NCI-H1105 (cell line): ENCODE measurements at regions not wholly inside any gene's neighbourhood (a gene's known extent, or its start where the extent isn't known, plus 50 kb on each side); places are given as distances from the start of the nearest gene placed in this dataset.

Experiments used
- DNase-seq: peaks from one replicate; lab custom pipeline; 2025; lab: John Stamatoyannopoulos, UW

- DNase-seq, result no peak
Measured at GRCh38 chr3:68306571-68306970, 625.8 kb downstream of the TAFA4 start.

- no peak for DNase-seq
Measured at GRCh38 chr3:68295457-68295856, 636.9 kb downstream of the TAFA4 start.

GRCh38 chr3:68290333-68290732, 635.9 kb upstream of the SUCLG2 start:
- no peak for DNase-seq

GRCh38 chr3:68288085-68288484, 633.7 kb upstream of the SUCLG2 start:
- DNase-seq, result no peak

- no peak for DNase-seq
Measured at GRCh38 chr3:68287101-68287500, 632.7 kb upstream of the SUCLG2 start.

GRCh38 chr3:68274286-68274685, 619.9 kb upstream of the SUCLG2 start:
- no peak for DNase-seq

GRCh38 chr3:68271145-68271544, 616.7 kb upstream of the SUCLG2 start:
- DNase-seq, result no peak

GRCh38 chr3:68256635-68257223, 602.3 kb upstream of the SUCLG2 start:
- DNase-seq, result no peak

GRCh38 chr3:68249265-68249664, 594.9 kb upstream of the SUCLG2 start:
- DNase-seq, result no peak

- DNase-seq, result no peak
Measured at GRCh38 chr3:68242606-68243005, 588.2 kb upstream of the SUCLG2 start.

- peak; percentile 69 for DNase-seq
Measured at GRCh38 chr3:68239542-68239941, 585.1 kb upstream of the SUCLG2 start.

- DNase-seq, result no peak
Measured at GRCh38 chr3:68234076-68234780, 579.8 kb upstream of the SUCLG2 start.

GRCh38 chr3:68228856-68229255, 574.4 kb upstream of the SUCLG2 start:
- DNase-seq, result no peak

- DNase-seq, result no peak
Measured at GRCh38 chr3:68220832-68221231, 566.4 kb upstream of the SUCLG2 start.

GRCh38 chr3:68211637-68212036, 557.2 kb upstream of the SUCLG2 start:
- DNase-seq, result no peak

GRCh38 chr3:68210635-68211034, 556.2 kb upstream of the SUCLG2 start:
- DNase-seq, result no peak

- no peak for DNase-seq
Measured at GRCh38 chr3:68207327-68207726, 552.9 kb upstream of the SUCLG2 start.

- DNase-seq, result no peak
Measured at GRCh38 chr3:68206524-68207117, 552.2 kb upstream of the SUCLG2 start.

GRCh38 chr3:68186733-68187132, 532.3 kb upstream of the SUCLG2 start:
- DNase-seq, result no peak

GRCh38 chr3:68176600-68176999, 522.2 kb upstream of the SUCLG2 start:
- DNase-seq, result no peak

- no peak for DNase-seq
Measured at GRCh38 chr3:68173012-68173634, 518.7 kb upstream of the SUCLG2 start.

- DNase-seq, result no peak
Measured at GRCh38 chr3:68172039-68172438, 517.6 kb upstream of the SUCLG2 start.

- DNase-seq, result no peak
Measured at GRCh38 chr3:68163968-68164367, 509.6 kb upstream of the SUCLG2 start.
